Vagina (tissue), 2 donors: ENCODE measurements at regions not wholly inside any gene's neighbourhood (a gene's known extent, or its start where the extent isn't known, plus 50 kb on each side); places are given as distances from the start of the nearest gene placed in this dataset.

ENCODE experiments used
- POLR2A ChIP-seq, 2 donors: fragments of 450-650 bp; IDR thresholded peaks; one replicate each; pipeline ENCODE4 v1.6.1; 2017; ENCODE audit warnings: antibody characterized with exemption in 2 of 2, mild to moderate bottlenecking in 2 of 2, moderate library complexity in 2 of 2
- POLR2AphosphoS5 ChIP-seq, 2 donors: sonication (generic); formaldehyde crosslinking; IDR thresholded peaks; one replicate each; pipeline ENCODE4 v1.9.0; 2017; ENCODE audit warnings: antibody characterized with exemption in 2 of 2, mild to moderate bottlenecking in 2 of 2, low read depth in 1 of 2; ENCODE audit not compliant: insufficient read depth in 1 of 2
- TF ChIP-seq, protein P1 (sequence below), 3 experiments: fragments of 450-650 bp in 2 of 3; fragments of 200-600 bp in 1 of 3; sonication (generic) in 1 of 3; IDR thresholded peaks; one replicate each; pipeline ENCODE4 v1.5.1; 2017 to 2019; ENCODE audit warnings: antibody characterized with exemption in 3 of 3, mild to moderate bottlenecking in 2 of 3, moderate library complexity in 2 of 3

DNA sequence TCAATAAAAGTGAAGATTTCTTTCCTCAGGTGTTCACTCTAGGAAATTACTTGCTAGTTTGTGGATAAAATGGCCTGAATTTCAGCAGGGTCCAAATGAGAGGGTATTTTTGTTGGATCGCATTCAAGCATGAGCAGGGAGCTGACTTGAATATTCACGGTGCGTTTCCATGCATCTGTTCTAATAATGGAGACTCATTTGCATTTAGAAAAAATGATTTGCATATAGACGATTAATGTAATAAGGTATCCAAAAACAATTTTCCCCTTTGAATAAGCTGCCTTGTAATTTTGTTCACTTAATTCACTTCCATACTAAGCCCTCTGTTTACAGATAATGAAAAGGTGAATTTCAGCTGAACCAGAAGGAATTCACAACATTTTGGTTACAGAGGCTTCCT, 130.9 kb upstream of the AJAP1 start:
- TF ChIP-seq POLR2AphosphoS5 (IDR thresholded peaks at IDR 0.05; ENCODE audit: insufficient read depth in 1 of 2, low read depth in 1 of 2) (no peak), POLR2A (IDR thresholded peaks at IDR 0.05) (no peak)
- TF ChIP-seq, protein P1, sequence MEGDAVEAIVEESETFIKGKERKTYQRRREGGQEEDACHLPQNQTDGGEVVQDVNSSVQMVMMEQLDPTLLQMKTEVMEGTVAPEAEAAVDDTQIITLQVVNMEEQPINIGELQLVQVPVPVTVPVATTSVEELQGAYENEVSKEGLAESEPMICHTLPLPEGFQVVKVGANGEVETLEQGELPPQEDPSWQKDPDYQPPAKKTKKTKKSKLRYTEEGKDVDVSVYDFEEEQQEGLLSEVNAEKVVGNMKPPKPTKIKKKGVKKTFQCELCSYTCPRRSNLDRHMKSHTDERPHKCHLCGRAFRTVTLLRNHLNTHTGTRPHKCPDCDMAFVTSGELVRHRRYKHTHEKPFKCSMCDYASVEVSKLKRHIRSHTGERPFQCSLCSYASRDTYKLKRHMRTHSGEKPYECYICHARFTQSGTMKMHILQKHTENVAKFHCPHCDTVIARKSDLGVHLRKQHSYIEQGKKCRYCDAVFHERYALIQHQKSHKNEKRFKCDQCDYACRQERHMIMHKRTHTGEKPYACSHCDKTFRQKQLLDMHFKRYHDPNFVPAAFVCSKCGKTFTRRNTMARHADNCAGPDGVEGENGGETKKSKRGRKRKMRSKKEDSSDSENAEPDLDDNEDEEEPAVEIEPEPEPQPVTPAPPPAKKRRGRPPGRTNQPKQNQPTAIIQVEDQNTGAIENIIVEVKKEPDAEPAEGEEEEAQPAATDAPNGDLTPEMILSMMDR (IDR thresholded peaks at IDR 0.05) = no peak
